HG03135 (cell line): ENCODE measurements at regions not wholly inside any gene's neighbourhood (a gene's known extent, or its start where the extent isn't known, plus 50 kb on each side); places are given as distances from the start of the nearest gene placed in this dataset.
"Not testable (repeated sequence)": the region's sequence is repeated elsewhere in the genome, so short reads cannot be mapped to it uniquely, and the experiment has no call there.

Experiments
- ATAC-seq: cut with Tn5 transposase; IDR thresholded peaks from one replicate; pipeline ENCODE4 v1.9.1; 2021; ENCODE audit warnings: mild to moderate bottlenecking, moderate library complexity; ENCODE audit not compliant: unreplicated experiment

DNA sequence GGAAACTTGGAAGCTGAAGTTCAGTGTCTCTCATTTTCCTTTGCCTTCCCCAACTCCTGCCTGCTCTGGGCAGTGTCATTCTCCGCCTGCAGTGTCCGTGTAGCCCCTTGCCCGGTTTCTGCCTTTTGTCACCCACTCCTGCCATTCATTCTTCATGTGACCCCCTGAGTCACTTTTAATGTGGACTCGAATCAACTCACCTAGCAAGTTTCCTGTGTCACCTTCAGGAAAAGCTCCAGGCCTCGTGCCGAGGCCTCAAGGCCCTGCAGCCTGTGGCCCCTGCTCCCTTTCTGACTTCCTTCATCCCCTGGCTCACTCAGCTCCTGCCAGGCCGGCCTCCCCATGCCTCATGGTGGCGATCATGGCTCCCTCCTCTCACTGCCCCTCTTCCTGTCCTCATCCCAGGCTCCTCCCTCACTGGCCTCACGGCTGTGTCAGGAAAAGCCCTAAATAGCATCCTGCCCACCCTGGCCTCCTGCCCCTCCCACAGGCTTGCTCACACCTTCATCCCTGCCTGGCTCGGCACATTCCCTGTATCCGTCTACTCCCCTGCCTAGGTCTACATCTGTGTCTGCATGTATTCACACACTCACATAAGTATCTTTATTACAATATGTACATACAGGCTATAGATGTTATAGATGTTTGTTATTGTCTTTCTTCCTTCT lies 294.9 kb downstream of the MED10 start:
- ATAC-seq, result no peak

GRCh38 chr5:6082685-6083084 lies 295.7 kb downstream of the MED10 start:
- ATAC-seq, result no peak

- no peak for ATAC-seq
Observed at GRCh38 chr5:6081727-6082210, 296.6 kb downstream of the MED10 start.

DNA sequence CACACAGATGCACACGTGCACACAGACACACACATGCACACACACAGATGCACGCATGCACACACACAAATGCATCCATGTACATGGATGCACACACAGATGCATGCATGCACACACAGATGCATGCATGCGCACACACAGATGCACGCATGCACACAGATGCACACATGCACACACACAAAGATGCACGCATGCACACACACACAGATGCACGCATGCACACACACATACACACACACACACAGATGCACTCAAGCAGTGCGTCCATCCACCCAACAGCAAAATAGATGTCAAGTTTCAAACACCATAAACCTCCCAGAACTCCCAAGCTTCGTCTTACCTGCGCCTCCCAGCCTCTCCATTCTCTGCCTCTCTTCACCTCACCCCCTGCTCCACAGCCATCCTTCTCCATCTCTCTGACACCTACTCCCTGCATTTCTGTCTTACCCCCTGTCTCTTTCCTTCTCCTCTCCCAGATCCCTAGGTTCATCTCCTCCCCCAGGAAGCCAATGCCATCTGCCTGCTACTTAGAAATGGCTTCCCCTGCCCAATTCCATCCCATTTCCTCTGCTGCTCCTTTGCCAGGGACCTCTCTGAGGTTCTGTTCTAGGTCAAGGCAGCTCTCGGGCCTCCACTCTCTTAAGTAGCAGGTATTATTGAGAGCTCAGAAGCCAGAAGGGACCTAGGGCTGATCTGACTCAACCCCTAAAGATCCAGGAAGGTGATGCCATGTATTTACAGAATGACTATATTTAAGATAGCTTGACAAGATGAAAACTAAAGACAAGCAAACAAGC lies 297.2 kb downstream of the MED10 start:
- no peak for ATAC-seq

- ATAC-seq, result no peak
Observed at GRCh38 chr5:6080436-6080835, 297.9 kb downstream of the MED10 start.

DNA sequence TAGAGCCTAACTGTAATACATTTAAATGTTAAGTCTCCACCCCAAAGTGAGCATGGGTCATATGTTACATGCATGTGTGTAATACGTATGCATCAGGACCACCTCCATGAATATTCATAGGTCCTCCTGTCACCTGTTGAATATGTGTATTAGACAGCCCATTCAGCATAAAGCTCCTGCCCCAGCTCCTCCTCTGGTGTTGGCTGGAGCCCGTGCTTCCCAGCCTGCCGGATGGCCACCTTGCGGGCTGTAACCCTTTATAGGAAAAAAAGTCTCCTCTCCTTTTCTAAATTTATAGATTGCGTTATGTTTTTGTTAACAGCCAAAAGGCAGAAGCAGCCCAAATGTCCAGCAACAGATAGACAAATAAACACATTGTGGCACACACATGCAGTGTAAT lies 299.5 kb downstream of the MED10 start:
- ATAC-seq, result no peak

- no peak for ATAC-seq
Observed at GRCh38 chr5:6076341-6077239, 301.8 kb downstream of the MED10 start.

- not testable (repeated sequence) for ATAC-seq
Observed at GRCh38 chr5:6072488-6072887, 305.9 kb downstream of the MED10 start.

DNA sequence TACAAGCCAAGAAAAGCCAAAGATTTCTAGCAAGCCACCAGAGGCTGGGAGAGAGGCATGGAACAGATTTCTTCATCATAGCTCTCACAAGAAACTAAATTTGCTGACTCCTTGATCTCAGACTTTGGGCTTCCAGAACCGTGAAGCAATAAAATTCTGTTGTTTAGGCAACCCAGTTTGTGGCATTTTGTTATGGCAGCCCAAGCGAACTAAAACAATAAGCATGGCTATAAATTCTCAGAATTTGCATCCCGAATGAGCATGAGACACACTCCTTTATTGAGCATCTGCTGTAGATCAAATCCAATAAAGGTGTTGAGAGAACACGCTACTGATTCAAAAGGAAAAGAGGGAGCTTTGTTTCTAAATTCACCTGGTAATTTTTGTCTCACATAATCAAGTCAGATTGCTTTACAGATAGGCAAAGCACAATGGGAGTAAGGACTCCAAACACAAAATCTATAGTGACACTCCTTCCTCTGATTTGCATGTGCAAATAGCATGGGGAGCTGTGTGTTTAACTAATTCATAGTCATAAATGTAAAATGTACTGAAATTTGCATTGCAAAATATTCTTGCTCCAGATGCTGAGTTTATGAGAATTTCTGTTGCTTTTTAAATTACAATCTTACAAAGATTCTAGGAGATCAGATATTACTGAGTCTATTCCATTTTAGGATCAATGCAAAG lies 308.7 kb downstream of the MED10 start:
- ATAC-seq, result no peak

- no peak for ATAC-seq
Observed at GRCh38 chr5:6066016-6066415, 312.3 kb downstream of the MED10 start.

DNA sequence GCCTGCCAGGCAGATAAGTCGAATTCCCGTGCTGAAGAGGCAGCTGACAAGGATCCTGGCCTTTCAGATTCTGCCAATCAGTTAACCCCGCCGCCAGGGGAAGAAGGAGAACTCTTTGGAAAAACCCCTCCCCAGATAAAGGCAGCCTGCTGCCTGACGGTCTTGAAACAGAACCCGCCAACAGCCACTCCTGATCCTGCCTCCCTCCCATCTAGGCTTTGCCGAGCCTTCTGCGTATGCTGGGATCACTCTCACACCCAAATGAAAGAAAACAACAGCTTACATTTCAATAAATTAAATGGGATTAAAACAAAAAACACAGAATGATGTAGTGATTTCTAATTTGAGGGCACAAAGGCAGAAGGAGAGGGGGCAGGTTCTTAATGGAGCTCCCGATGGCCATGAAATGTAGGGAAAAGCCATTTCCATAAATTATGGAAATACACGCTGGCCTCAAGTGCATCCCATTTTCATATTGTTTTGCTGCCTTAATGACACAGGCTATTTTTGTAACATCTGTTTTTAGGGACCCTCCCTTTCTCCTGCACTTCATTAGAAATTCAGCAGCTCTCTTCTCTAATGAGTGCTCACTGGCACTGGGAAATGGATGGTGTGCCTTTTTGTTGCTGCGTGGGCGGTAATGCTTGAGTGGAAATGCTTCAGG lies 319.1 kb downstream of the MED10 start:
- ATAC-seq, result no peak

DNA sequence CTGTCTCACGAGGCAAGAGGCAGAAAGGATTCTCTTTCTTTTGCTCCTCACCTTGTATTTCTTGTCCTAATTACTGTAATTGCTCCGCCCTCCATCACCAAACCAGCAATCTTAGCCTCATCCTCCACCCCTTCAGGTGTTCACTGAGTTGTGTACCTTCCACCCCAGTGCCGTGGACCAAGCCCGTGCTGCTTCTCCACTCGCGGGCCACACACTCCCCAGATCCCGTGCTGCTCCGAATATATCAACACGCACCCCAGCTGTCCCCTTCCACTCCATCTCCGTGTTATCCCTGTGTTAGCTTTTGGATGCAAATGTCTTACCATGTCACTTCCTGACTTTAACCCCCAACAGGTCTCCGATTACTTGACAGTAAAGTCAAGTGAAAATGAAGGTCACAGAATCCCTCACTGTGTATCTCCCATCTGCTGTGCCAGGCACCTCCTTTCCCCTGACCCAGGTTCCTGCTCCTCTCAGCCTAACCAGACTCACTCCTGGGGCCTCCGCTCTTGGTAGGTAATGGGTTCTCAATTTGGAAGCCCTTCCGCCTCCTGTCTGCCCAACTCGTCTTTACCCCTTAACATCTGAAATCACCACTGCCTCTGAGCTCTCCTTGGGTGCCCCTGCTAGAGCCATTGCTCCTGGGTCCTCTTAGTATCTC lies 320.2 kb downstream of the MED10 start:
- ATAC-seq, result no peak

GRCh38 chr5:6056280-6056679 lies 322.1 kb downstream of the MED10 start:
- no peak for ATAC-seq

GRCh38 chr5:6049662-6050061 lies 328.7 kb downstream of the MED10 start:
- no peak for ATAC-seq

DNA sequence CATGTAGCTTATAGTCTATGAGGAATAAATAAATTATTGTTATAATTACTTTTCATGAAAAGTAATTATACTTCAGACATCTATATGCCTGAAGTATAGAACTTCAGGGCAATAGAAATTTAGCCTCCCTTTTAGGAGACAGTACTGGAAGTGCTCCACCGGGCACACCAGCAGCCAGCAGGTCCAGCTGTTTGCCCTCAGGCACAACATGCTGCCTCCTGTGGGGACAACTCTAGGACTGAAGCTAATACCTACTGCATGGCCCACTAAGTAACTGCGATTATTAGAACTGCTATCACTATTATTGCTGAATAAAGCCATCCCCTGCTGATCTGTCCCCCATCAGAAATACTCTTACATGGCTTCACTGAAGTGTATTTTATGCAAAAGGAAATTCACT lies 329.6 kb downstream of the MED10 start:
- no peak for ATAC-seq

DNA sequence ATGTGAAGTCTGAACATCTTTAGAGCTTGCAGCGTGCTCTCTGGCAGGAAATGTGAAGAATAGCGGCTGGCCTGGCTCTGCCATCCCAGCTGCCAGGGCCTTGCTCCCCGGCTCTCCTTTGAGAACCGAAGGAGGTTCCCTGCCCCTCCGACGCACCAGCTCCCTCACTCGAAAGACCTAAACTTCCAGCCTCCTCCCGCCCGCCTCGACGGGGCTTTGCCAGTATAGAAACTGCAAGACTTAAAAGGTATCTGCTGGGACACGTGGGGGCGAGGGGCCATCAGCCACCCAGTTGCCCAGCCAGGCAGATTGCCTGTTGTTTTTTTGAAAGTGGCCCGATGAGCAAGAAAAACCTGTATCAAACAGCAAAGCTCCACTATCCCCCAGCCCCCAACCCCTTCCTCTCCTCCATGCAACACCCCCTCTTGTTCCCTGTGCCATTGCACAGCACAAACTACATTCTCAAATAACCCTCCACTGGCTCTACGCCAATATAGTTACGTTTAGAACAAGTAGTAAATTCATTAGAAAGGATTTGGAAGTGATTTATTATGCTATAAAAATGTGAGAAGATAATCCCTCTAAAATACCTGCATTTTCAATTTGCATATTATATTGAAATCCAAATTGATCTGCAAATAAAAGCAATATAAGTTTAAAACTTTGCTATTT lies 331.9 kb downstream of the MED10 start:
- no peak for ATAC-seq

- ATAC-seq, result no peak
Observed at GRCh38 chr5:6043491-6044310, 334.6 kb downstream of the MED10 start.

GRCh38 chr5:6041977-6042550 lies 336.3 kb downstream of the MED10 start:
- ATAC-seq, result no peak
